CMK (cell line): ENCODE measurements at regions not wholly inside any gene's neighbourhood (a gene's known extent, or its start where the extent isn't known, plus 50 kb on each side); places are given as distances from the start of the nearest gene placed in this dataset.
"Not testable (repeated sequence)": the region's sequence is repeated elsewhere in the genome, so short reads cannot be mapped to it uniquely, and the experiment has no call there.

Experiments used
- DNase-seq: peaks from one replicate; pipeline ENCODE4 v3.0.0-alpha.2; 2010; ENCODE audit warnings: low read depth

GRCh38 chrX:106356580-106356979 lies 188.5 kb downstream of the PWWP3B start:
- no peak for DNase-seq

DNA sequence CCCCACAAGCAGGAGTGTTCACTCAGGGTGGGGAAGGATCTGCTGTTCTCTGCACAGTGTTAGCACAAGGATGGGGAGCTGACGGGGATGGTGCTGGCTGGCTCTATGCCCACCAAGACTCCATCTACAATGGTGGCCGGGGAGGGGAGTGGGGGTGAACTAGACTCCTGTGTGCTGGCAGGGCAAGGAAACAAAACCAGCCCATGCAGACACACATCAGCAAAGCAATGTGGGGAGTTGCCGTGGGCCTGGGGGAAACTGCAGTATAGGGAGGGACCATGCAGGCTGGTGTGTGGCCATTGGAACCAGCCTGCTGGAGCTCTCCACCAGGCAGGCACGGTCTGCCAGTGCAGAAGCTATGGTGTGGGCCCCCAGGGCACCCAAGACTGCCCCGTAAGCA lies 195.1 kb downstream of the PWWP3B start:
- DNase-seq, result no peak

- DNase-seq, result no peak
These were observed 210.5 kb downstream of the PWWP3B start for GRCh38 chrX:106378616-106379015.

- DNase-seq, result no peak
These were observed 220.4 kb upstream of the RADX start for GRCh38 chrX:106391284-106391911.

DNA sequence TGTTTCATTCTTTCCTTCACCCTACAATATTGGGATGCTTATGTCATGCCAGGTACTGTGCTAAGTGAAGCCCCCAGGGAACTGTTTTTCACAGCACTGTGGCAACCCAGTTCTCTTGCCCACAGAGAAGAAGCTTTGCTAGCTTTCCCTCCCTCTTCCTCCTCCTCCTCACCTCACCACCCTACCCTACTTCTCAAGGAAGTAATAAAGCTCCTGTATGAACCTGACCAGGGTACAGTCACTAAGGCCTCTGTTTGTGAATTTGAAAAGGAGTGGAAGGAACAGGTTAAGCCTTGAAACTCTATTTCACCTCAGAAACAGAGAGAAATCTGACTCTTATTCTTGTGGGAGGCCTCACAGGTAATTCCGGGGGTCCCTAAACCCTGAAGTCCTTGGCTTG lies 219.4 kb upstream of the RADX start:
- DNase-seq, result no peak

- no peak for DNase-seq
These were observed 213.8 kb upstream of the RADX start for GRCh38 chrX:106397788-106398538.

- DNase-seq, result no peak
These were observed 209.7 kb upstream of the RADX start for GRCh38 chrX:106401965-106402559.

GRCh38 chrX:106404512-106404911 lies 207.3 kb upstream of the RADX start:
- no peak for DNase-seq

- no peak for DNase-seq
These were observed 196.4 kb upstream of the RADX start for GRCh38 chrX:106415276-106415895.

DNA sequence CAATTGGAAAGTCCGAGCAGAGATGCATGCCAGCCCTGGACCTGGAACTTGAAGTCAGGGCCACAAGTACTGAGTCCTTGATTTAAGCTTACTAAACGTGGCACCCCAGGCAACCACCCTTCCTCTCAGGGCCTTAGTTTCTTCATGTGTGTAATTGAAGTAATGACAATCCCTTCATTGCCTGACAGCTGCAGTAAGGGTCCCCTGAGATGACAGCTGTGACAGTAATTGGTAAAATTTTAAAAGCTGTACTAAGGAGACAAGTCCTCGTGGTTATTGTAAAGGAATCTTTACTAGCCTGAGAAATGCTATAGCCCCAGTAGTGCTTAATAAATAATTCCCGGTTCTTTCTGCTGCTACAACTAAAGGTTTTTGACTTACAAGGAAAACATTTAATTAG lies 175.1 kb upstream of the RADX start:
- DNase-seq, result no peak

DNA sequence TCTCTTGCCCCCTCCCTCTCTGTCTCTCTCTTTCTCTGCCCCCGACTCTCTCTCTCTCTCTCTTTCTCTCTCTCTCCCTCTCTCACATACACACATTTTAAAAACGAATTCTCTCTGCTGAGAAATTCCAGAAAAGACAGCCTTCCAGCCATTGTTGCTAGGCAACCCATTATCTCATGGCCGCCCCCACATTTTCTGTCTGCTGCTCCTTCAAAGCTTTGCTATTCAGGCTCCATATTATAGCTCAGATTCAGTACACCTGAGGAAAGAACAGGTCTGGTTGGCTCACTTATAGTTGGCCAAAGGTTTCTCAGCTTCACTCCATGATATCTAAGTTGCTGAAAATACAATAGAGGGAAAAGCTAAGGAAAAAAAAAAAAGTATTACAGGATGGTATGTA lies 174.4 kb upstream of the RADX start:
- DNase-seq, result no peak

- no peak for DNase-seq
These were observed 161.4 kb upstream of the RADX start for GRCh38 chrX:106450405-106450804.

GRCh38 chrX:106451933-106452332 lies 159.8 kb upstream of the RADX start:
- DNase-seq, result no peak

DNA sequence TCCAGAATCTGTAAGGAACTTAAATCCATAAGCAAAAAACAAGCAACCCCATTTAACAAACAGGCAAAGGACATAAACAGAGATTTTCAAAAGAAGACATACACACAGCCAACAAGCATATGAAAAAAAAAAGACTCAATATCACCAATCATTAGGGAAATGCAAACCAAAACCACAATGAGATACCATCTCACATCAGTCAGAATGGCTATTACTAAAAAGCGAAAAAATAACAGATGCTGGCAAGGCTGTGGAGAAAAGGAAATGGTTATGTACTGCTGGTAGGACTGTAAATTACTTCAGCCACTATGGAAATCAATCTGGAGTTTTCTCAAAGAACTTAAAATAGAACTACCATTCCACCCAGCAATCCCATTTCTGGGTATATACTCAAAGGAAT lies 156.8 kb upstream of the RADX start:
- DNase-seq, result no peak

DNA sequence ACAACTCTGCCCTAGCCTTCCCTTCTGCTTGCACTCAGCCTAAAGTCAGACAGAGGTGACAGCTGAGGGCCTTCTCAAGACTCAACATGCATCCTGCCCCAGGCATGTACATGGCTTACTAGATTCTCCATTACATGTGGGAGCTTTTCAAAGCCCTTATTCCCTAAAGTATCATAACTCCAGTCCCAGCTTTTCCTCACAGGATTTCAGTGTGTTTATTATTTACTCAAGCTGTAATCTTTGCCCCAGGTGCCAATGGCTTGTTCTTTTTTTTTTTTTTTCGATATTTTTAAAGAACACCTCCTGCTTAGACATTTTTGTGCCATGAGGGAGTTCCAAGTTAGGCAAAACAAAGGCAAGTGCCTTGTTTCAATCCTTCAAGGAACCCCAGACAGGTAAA lies 154.0 kb upstream of the RADX start:
- DNase-seq, result no peak

- DNase-seq, result no peak
These were observed 144.4 kb upstream of the RADX start for GRCh38 chrX:106467422-106467821.

DNA sequence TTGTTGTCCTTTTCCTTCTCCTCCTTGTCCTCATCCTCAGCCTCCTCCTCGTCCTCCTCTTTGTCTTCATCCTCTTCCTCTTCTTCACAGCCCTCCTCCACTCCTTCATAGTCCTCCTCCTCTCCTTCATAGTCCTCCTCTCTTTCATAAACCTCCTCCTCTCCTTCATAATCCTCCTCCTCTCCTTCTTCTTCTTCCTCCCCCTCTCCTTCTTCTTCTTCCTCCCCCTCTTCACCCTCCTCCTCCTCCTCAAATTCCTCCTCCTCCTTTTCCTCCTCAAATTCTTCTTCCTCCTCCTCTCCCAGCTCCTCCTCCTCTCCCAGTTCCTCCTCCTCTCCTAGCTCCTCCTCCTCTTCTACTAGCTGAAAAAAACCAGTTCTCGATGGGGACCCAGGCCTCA lies 143.8 kb upstream of the RADX start:
- no peak for DNase-seq

DNA sequence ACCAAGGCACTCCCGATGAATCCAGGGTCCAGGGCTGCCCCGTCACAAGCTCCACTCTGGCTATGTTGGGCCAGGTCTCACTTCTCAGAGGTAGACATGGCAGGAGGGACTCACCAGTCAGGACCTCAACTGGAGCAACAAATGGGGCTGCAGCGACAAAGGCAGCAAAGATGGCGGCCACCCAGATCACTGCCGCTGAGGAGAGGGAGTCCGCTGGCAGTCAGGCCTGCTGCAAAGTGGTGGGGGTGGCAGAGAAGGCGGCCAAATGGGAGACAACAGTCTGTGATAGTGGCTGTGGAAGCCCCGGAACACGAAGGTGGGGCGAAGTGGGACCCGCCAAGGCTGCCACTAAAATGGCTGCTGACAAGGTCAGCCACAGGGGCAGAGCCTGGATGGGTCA lies 143.3 kb upstream of the RADX start:
- no peak for DNase-seq

DNA sequence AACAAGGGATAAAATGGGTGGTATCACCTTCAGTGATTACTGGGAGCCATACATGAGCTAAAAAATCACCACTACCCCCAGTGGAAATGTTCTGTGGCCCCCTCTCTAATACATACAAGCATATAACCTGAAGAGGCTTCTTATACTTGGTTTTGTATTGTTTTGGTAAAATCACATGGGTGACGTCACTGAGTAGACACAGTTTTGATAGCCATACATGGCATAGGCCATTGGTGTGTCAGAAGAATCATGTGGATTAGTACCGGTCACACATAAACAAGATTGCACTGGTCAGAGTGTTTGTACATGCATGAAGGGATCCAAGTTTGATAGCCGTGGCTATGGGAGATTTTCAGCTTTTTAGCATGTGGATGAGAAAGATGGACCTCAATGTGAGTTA lies 131.9 kb upstream of the RADX start:
- DNase-seq, result no peak

DNA sequence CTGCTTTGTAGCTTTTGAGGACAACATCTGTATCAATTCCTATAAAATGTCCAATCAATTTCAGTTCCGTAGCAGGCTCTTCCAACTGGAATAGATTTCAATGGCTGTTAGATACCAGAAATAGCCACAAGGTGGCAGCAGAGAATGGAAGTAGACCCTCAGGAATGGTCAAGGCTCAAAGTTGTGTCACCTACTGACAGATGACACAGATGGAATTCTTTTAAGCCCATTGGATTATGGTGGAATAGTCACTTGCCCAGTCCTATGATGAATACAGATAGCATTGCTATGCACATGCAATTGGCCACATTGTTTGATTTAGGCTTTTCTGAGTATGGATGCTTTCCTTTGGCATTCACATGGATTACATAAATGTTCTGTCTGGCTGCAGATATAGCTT lies 130.4 kb upstream of the RADX start:
- DNase-seq, result peak; percentile 2

GRCh38 chrX:106484233-106484632 lies 127.5 kb upstream of the RADX start:
- DNase-seq, result no peak

DNA sequence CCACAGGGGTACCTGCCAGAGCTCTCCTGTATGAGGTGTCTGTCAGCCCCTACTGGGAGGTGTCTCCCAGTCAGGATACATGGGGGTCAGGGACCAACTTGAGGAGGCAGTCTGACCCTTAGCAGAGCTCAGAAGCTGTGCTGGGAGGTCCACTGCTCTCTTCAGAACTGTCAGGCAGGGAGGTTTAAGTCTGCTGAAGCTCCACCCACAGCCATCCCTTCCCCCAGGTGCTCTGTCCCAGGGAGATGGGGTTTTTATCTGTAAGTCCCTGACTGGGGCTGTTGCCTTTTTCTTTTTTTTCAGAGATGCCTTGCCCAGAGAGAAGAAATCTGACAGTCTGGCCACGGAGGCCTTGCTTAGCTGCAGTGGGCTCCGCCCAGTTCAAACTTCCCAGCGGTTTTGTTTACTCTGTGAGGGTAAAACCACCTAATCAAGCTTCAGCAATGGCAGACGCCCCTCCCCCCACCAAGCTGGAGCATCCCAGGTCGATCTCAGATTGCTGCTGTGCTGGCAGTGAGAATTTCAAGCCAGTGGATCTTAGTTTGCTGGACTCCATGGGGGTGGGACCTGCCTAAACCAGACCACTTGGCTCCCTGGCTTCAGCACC lies 118.5 kb upstream of the RADX start:
- not testable (repeated sequence) for DNase-seq

DNA sequence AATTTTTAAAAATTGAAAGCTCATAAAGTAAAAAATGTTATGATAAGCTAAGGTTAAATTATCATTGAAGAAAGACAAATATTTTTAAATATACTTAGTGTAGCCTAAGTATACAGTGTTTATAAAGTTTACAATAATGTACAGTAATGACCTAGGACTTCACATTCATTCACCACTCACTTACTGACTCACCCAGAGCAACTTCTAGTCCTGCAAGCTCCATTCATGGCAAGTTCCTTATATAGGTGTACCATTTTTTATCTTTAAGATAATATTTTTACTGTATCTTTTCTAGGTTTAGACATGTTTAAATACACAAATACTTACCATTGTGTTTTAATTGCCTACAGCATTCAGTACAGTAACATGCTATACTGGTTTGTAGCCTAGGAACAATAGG lies 112.3 kb upstream of the RADX start:
- no peak for DNase-seq
